ENCODE measurements at regions not wholly inside any gene's neighbourhood (a gene's known extent, or its start where the extent isn't known, plus 50 kb on each side); places are given as distances from the start of the nearest gene placed in this dataset.

DNA sequence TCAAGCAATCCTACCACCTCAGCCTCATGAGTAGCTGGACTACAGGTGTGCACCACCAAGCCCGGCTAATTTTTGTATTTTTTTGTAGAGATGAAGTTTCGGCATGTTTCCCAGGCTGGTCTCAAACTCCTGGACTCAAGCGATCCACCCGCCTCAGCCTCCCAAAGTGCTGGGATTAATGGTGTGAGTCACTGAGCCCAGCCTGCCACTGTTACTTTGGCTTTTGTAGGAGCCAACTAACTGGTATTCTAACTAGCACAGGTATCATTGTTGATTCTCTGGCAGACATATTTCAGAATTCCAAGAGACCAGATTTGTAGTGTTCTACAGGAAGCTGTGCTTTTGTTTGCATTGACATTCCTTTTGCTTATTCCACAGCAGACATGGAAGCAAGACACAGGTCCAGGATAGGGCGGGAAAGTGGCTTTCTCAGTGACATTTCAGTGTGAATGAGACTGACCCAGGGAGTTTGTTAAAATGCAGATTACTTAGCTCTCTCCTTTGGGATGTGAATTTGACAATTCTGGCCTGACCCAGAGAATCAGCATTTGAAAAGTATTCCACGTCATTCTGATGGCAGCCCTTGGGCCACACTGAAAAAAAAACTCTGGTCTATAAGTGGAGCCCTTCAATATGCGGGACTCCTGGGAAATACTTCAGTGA lies 52.2 kb upstream of the PAX6 start:
- DNase-seq (ENCODE audit: low read depth in 2 of 2, low spot score in 1 of 2), result no peak

DNA sequence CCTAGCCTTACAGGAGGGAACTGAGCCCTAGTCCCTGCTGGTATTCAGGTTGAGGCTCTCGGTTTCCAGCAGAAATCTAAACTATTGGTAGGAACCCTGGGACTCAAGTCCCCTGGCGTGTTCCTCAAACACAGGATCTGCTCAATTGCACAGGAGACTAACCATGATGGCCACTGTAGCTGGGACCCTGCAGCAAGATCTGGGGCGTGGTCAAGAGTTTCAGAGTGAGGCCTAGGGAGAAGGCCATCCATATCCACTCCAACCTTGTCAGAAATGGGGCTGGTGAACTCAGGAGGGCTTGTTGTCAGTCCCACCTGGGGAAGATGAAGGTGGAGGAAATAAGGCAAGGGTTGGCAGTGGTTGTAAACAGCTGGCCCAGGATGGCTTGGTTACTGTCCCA lies 49.9 kb upstream of the PAX6 start:
- DNase-seq (ENCODE audit: low read depth in 2 of 2, low spot score in 1 of 2), result no peak

Data from stimulated activated CD8-positive, alpha-beta memory T cell treated with anti-CD3 and anti-CD28 coated beads, Interleukin-4, amount 100 ng/mL, for 1 hour (primary cell).